ENCODE measurements at regions not wholly inside any gene's neighbourhood (a gene's known extent, or its start where the extent isn't known, plus 50 kb on each side); places are given as distances from the start of the nearest gene placed in this dataset.

- Histone ChIP-seq H3K23ac (ENCODE audit: insufficient read length) (no peak overlapping the region), H3K79me2 (ENCODE audit: control insufficient read depth in 1 of 2, insufficient read depth in 2 of 2, low read length in 2 of 2) (no peaks in the 10 kb centered on the region), H2AFZ (ENCODE audit: low read length) (no peak overlapping the region), H3K79me1 (ENCODE audit: low read depth, low read length) (no peaks in the 10 kb centered on the region), H4K8ac (ENCODE audit: extremely low read depth, insufficient read depth, low read length) (no peak overlapping the region), H2BK12ac (ENCODE audit: low read depth, low read length) (no peak overlapping the region), H2BK20ac (ENCODE audit: low read length) (no peak overlapping the region), H3K4ac (replicated peaks; ENCODE audit: insufficient read length, low read depth, low read length) (no peak overlapping the region), H3K27ac (ENCODE audit: low read depth, low read length) (no peak overlapping the region), H2BK15ac (ENCODE audit: low read length) (no peak overlapping the region), H3K9me3 (ENCODE audit: insufficient read depth in 2 of 2, low read depth in 1 of 2, low read length in 1 of 2) (no peaks in the 10 kb centered on the region), H2BK5ac (ENCODE audit: low read depth, low read length) (no peak overlapping the region), H3K4me2 (ENCODE audit: insufficient read depth in 1 of 2, low read depth in 2 of 2, low read length in 2 of 2) (no peak overlapping the region), H3K56ac (replicated peaks; ENCODE audit: insufficient read length, low read depth, low read length) (no peak overlapping the region), H3K18ac (ENCODE audit: extremely low read depth, low read length) (no peak overlapping the region), H4K91ac (replicated peaks; ENCODE audit: insufficient read length, low read length) (no peak overlapping the region), H3K36me3 (ENCODE audit: control insufficient read depth in 2 of 4, insufficient read depth in 4 of 4, low read length in 3 of 4) (no peaks in the 10 kb centered on the region), H4K20me1 (replicated peaks in 1 of 2; ENCODE audit: control insufficient read depth in 1 of 2, insufficient read depth in 2 of 2, low read length in 2 of 2) (no peaks in the 10 kb centered on the region), H3K4me1 (replicated peaks in 1 of 4; ENCODE audit: control insufficient read depth in 3 of 4, insufficient read depth in 4 of 4, low read length in 3 of 4) (no peaks in the 10 kb centered on the region), H3K4me3 (ENCODE audit: extremely low read depth in 1 of 4, insufficient read depth in 2 of 4, low read depth in 3 of 4, low read length in 4 of 4) (no peak overlapping the region), H2BK120ac (replicated peaks; ENCODE audit: low read depth, low read length) (no peak overlapping the region), H2AK5ac (ENCODE audit: low read depth, low read length) (no peak overlapping the region), H3K27me3 (replicated peaks in 1 of 4; ENCODE audit: control insufficient read depth in 3 of 4, extremely low read depth in 1 of 4, insufficient read depth in 3 of 4, low read length in 3 of 4) (no peaks in the 10 kb centered on the region), H3K14ac (ENCODE audit: insufficient read length) (no peak overlapping the region), H3K23me2 (ENCODE audit: low read depth, low read length) (no peaks in the 10 kb centered on the region), H4K5ac (ENCODE audit: insufficient read length, low read depth, low read length) (no peak overlapping the region), H3K9ac (replicated peaks in 1 of 4; ENCODE audit: extremely low read depth in 1 of 4, low read depth in 3 of 4, low read length in 3 of 4) (no peak overlapping the region)
- DNase-seq (ENCODE audit: low read depth in 1 of 2, low spot score in 2 of 2) (no peak), FAIRE-seq (no peak)
- ChIA-PET POLR2A (ENCODE audit: partially characterized antibody) (no interaction called here), CTCF (ENCODE audit: partially characterized antibody) (interaction anchor here (0.6 to 1.5 kb wide), 3 partner anchors 20 to 1267 kb away, joined by 3 to 4 read pairs (median 4); no protein-coding TSS in a partner anchor)
- 89% methylated on average over 1 of the region's 1 CpG; no CpG with 5 or more reads in 1 of the 2 experiments for WGBS, 2 experiments (ENCODE audit: extremely low coverage in 1 of 2, insufficient coverage in 1 of 2, insufficient read length in 1 of 2, insufficient replicate concordance in 2 of 2, low coverage in 1 of 2, low lambda C conversion rate in 2 of 2, missing lambda C conversion rate in 1 of 2)
- TF ChIP-seq TAF7 (optimal IDR thresholded peaks at IDR 0.05; ENCODE audit: borderline replicate concordance, low read depth, low read length) (no peak), HDAC2 (IDR thresholded peaks at IDR 0.05; ENCODE audit: borderline replicate concordance in 1 of 2, low read depth in 2 of 2, low read length in 2 of 2) (no peak), CHD2 (IDR thresholded peaks at IDR 0.05; ENCODE audit: low read length) (no peak), SP1 (IDR thresholded peaks at IDR 0.05; ENCODE audit: low read depth, low read length) (no peak), YY1 (IDR thresholded peaks at IDR 0.05; ENCODE audit: low read depth, low read length) (no peak), SP4 (IDR thresholded peaks at IDR 0.05; ENCODE audit: low read length) (no peak), SIRT6 (IDR thresholded peaks at IDR 0.05; ENCODE audit: low read length) (no peak), TBP (IDR thresholded peaks at IDR 0.05; ENCODE audit: low read depth, low read length) (no peak), EP300 (IDR thresholded peaks at IDR 0.05; ENCODE audit: borderline replicate concordance in 1 of 2, low read depth in 2 of 2, low read length in 2 of 2) (no peak), MAX (IDR thresholded peaks at IDR 0.05) (no peak), RAD21 (IDR thresholded peaks at IDR 0.05 in 1 of 2, conservative IDR thresholded peaks at IDR 0.05 in 1 of 2; ENCODE audit: low read depth in 2 of 2, low read length in 2 of 2) (no peak), KDM5A (IDR thresholded peaks at IDR 0.05; ENCODE audit: low read length) (no peak), SRF (IDR thresholded peaks at IDR 0.05; ENCODE audit: low read depth, low read length) (no peak), SIX5 (IDR thresholded peaks at IDR 0.05; ENCODE audit: low read depth, low read length) (no peak), ATF3 (IDR thresholded peaks at IDR 0.05; ENCODE audit: insufficient read depth, low read depth, low read length) (no peak)
Observed at GRCh38 chr13:69545551-69545950, 562.1 kb upstream of the ATXN8OS start.

Data from H1 (cell line).